A172 (cell line): ENCODE measurements at regions not wholly inside any gene's neighbourhood (a gene's known extent, or its start where the extent isn't known, plus 50 kb on each side); places are given as distances from the start of the nearest gene placed in this dataset.
A peak's percentile ranks its signal among the peaks of the same experiment; 100 is the strongest.
"Not testable (repeated sequence)": the region's sequence is repeated elsewhere in the genome, so short reads cannot be mapped to it uniquely, and the experiment has no call there.

Source experiments
- DNase-seq: peaks from one replicate; pipeline ENCODE4 v3.0.0-alpha.2; 2015; ENCODE audit warnings: low spot score

GRCh38 chr1:214143006-214143992, 137.7 kb upstream of the SMYD2 start:
- no peak for DNase-seq

- not testable (repeated sequence) for DNase-seq
Observed at GRCh38 chr1:214144521-214144920, 136.4 kb upstream of the SMYD2 start.

DNA sequence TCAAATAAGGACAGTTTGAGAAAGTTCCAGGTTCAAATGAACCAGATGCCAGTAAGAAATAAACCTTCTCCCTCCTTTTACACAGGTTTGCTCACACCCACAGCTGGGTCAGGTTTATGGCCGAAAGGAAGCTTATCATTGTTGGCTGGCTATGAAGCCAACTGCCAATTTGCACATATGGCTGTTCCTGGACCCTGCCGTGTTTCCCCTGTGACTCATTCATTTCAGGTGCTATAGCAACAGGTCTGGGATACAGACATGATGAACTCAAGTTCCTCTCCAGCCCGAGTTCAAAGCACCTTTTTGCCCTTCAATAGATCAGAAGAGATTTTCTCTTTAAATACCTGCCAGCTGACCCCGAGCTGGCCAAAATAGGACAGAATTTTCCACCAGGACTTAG, 134.4 kb upstream of the SMYD2 start:
- DNase-seq, result peak; percentile 42

DNA sequence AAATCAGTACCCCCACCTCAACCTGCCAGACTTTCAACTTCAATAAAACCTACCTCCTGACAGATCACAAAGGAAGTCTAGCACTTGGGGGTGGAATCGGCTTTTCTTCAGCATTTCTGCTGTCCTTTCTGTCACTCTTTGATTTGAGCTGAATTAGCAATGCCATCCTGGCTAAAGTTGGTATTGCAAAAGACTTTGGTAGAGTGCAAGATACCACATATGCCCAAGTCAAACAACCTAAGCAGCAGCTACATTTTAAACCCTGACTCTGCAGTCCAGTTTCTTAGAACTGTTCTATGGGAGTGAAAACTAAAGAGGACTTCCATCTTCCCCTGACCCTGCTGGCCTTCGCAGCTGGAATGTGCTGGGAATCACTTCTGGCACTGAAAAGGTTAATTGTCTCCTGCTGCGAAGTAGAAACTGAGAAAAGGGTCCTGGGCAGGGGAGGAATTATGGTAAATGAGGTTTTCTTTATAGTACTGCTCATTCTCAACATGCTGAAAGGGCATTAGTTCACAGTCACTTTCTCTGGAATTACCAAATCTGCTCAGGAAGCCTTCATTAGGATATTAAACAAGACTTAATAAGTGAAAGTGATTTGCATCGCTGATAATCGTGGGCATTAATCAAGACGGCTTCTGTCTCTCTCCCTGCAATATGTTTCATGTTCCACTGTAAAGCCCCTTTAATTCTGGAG, 126.2 kb upstream of the SMYD2 start:
- DNase-seq, result no peak

- DNase-seq, result no peak
Observed at GRCh38 chr1:214155987-214156625, 124.9 kb upstream of the SMYD2 start.

GRCh38 chr1:214164173-214164572, 116.8 kb upstream of the SMYD2 start:
- no peak for DNase-seq

DNA sequence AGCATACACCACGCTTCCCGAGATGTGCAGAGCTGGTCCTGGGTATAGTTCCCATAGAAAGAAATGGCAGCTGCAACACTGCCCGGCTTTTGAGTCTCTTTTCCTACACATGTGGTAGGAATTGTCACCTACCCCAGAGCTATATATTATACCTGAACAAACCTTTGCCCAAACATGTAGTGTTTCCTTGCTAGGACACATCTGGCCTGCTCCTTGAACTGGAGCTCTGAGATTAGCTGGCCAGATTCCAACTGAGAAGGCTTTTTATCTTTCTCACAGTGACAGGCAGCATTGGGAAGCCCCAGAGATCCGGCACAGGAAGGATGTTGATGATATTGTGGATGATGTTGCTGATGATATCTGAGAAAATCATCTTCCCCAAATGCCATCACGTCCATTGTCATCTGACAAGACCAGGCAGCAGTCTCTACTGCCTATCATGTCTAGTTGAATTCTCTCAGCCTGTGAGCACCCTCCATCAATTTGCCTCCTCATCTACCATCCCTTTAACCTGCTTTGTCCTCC, 115.0 kb upstream of the SMYD2 start:
- DNase-seq, result no peak

DNA sequence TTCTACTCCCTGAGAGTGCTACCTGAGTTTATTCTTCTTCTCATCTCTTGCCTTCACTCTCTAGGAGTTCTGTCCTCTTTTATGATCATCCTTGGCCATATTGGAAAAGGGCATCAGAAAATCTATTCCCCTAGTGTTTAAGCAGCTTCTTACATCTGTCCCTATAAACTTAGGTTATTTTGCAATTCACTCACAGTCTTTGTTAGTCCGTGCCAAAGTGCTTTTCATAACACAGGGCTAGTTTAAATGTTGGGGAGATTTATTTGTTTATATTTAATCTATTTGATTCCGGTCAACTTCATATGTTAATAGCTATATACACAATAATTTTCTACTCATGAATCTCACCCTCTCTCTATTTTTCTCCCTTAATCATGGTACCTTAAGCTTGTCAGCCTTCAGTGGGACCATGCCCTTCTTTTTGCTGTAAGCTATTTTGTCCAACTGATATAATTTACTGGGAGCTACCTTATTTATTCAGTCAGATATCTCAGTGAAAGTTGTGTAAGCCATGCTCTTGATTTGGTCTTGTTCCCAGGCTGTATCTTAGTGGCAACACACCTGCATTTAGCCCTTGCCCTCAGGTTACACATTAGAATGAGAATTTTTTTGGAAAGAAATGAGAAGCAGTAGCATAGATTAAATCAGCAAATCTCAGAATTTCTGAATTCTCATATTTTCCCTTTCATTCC, 106.3 kb upstream of the SMYD2 start:
- no peak for DNase-seq

DNA sequence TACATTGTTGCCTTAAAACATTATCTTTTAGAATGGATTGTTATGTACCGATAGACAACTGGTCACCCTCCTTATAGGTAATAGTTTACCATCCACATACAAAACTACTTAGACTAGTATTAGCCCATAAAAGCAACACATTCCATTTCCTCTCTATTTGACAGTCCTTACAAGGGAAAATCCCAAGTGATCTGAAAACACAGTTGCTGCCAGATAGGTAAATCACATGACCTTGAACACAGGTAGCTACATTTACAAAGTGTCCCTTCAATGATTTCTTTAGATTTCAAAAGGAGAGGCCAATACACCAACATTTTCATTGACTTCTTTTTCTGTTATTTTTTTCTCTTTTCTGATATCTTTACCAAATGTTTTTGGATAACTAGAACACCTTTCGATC, 102.9 kb upstream of the SMYD2 start:
- no peak for DNase-seq

- no peak for DNase-seq
Observed at GRCh38 chr1:214184992-214185391, 96.0 kb upstream of the SMYD2 start.

DNA sequence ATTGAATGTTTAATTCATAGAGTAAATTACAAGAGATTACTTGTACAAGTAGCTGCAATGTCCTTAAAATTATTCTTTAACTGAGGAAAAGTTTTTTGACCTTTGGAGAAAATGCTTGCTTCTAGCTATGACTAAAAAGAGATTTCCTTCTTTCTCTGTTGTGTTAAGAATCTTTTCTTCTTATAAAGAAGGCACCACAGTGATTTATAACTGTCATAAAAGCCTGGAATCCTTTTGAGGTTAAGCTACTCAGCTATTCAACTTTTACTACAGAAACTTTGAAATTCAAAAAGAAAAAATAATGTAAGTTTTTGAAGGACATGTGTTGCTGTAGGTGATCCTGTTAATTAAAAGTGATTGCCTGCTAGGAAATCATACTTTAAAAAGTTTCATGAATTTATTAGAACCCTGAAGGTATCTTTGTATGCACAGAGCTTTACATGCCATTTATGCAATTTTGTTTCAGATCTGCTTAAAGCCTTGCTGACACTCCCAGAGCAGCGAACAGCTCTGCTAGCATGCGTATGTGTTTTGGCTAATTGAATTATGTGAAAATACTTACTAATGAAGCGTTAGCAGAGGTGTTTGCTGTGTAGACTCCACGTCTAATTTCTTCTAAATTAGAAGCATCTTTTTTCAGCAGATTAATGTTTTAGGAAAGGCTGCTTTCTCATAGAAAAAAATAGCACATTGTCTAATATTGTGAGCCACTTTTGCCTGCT, 94.7 kb upstream of the SMYD2 start:
- no peak for DNase-seq

DNA sequence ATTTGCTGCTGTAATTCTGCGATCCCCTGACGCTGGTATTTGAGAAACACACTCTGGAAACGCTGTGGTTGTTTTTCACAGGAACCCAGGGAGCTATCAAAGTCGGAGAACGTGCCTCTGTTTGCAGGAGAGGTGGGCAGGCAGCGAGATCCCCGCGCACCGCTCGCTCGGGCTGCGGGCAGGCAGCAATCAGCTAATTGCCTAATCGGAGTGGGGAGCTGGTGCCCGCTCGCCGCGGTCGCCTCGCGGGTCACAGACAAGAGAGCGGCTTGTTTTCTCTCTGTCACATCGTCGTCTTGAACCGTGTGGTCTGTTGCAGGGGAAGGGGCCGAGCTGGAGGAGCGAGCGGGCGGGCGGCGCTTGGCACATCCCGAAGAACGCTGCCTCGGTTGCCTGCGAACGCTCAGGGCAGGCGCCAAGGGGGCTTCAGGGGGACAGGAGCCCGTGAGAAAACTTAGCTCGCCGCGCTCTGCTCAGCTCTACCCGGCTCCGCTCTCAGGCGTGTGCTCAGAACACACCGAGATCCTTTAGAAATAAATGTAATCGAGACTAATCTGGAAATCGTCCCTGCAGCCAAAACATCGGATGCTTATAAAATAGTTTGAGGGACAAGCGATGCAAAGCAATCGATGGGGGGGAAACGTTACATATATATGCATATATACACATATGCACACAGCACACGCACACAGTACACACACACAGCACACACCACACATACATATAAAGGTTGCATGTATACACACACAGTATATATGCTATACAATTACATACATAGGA, 93.6 kb upstream of the SMYD2 start:
- no peak for DNase-seq

DNA sequence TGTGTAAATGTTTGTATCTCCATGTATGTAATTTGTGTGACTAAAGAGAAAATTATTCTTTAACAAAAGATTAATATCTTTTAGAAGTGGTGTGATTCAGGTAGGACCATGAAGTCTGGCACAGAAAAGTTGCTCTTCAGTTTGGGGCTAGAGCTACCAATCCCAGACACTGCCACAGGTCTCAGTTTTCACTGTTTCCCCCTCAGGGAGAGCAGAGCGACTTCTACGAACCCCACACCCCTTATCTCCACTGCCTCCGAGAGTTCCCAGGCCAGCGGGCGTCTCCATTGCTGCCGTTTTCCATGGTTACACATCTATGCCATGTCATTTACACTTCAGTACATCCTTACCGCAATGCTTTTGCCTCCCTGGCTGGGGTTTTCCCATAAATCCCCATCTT, 93.0 kb upstream of the SMYD2 start:
- DNase-seq, result no peak

DNA sequence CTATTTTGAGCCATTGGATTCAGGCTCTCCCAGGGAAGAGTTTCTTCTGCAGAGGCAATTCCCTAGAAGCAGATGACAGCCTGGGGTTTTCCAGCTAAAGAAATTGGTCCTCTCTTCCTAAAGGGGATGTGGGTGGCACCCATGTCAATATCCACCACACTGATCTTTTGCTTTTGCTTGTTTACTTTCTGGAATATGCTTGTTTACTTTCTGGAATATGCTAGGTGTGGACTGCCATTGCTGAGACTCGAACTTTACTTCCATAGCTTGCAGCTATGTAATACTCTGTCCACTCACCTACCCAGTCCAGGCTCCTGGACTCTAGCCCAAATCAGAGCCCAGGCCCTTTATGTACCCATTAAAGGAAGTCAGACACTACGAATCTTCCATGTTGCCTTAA, 92.1 kb upstream of the SMYD2 start:
- DNase-seq, result no peak

- DNase-seq, result no peak
Observed at GRCh38 chr1:214192825-214193643, 87.9 kb upstream of the SMYD2 start.

DNA sequence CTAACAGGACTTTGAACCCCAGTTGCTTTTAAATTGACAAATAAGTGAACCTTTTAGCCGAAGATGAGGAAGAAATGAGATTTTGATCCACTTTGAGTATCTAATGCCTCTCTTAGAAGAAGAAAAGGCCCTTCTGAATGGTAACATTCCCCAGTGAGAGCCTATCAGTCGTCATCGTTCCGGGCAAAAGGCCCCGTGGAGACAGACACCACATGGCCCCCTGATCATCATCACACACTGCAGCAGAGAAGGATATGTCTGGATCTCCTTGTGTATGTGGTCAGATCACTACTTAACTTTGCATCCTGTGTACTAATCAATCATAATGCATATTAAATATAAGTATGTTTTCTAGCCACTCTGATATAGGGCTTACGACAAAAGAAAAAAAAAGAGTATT, 87.3 kb upstream of the SMYD2 start:
- no peak for DNase-seq

GRCh38 chr1:214198571-214198970, 82.4 kb upstream of the SMYD2 start:
- DNase-seq, result no peak

GRCh38 chr1:214199585-214199984, 81.4 kb upstream of the SMYD2 start:
- DNase-seq, result no peak

DNA sequence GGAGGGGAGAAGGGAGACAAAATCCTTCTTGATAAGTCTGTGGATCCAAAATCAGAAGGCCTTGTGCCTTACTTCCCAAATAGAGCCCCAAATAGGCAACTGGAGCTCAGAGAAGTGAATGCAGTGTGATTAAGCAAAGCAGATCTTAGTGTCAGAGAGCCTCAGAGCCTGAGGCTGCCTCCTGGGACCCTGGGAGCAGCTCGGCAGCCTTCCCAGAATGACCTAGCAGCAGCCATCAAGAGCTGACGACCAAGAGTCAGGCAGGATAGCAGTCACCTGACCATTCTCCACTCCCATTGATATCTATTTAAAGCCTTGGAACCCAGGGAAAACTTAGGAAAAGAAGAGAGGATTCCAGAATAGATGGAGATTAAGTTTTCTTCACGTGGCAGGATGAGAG, 78.0 kb upstream of the SMYD2 start:
- DNase-seq, result no peak
